ENCODE measurements at regions not wholly inside any gene's neighbourhood (a gene's known extent, or its start where the extent isn't known, plus 50 kb on each side); places are given as distances from the start of the nearest gene placed in this dataset.

GRCh38 chr1:195345149-195345548, 1263.1 kb downstream of the KCNT2 start:
- TF ChIP-seq JUND (IDR thresholded peaks at IDR 0.05; ENCODE audit: low read depth, low read length) (no peak), POLR2A (IDR thresholded peaks at IDR 0.05; ENCODE audit: low read depth, low read length) (no peak), RFX5 (IDR thresholded peaks at IDR 0.05; ENCODE audit: low read depth, low read length) (no peak), CTCF (IDR thresholded peaks at IDR 0.05 in 2 of 3, conservative IDR thresholded peaks at IDR 0.05 in 1 of 3; ENCODE audit: control insufficient read depth in 2 of 3, extremely low read depth in 1 of 3, insufficient read depth in 1 of 3, low read depth in 3 of 3, low read length in 3 of 3) (peak in 2 of 3 experiments; percentile 11 to 18; a peak in 1 of 6 replicates), RCOR1 (conservative IDR thresholded peaks at IDR 0.05; ENCODE audit: low read depth, low read length) (no peak), MAX (IDR thresholded peaks at IDR 0.05; ENCODE audit: low read depth, low read length) (no peak), USF2 (IDR thresholded peaks at IDR 0.05; ENCODE audit: borderline replicate concordance, low read depth, low read length) (no peak)
